CD14-positive monocyte (primary cell): ENCODE measurements at regions not wholly inside any gene's neighbourhood (a gene's known extent, or its start where the extent isn't known, plus 50 kb on each side); places are given as distances from the start of the nearest gene placed in this dataset.

ENCODE experiments used
- DNase-seq, 3 donors: peaks; one replicate each; pipeline ENCODE4 v3.0.0-alpha.2; 2011 to 2022
- H2AFZ ChIP-seq: 2 replicates; pipeline ENCODE4 v1.6.0; 2012; ENCODE audit warnings: mild to moderate bottlenecking, low read depth, low read length, inconsistent platforms; ENCODE audit not compliant: insufficient read depth, poor library complexity, severe bottlenecking
- H3K27ac ChIP-seq, 2 donors: 1 replicate in 1 of 2; 2 replicates in 1 of 2; pipeline ENCODE4 v1.5.1; 2012 to 2013; ENCODE audit warnings: low read length in 2 of 2, control low read depth in 1 of 2, inconsistent platforms in 1 of 2, low read depth in 1 of 2, mild to moderate bottlenecking in 1 of 2
- H3K27me3 ChIP-seq, 2 donors: one replicate each; pipeline versions ENCODE4 v1.6.0 to v1.6.1; 2011 to 2013; ENCODE audit warnings: low read length in 2 of 2; ENCODE audit not compliant: control insufficient read depth in 2 of 2, insufficient read depth in 2 of 2
- H3K36me3 ChIP-seq, 2 donors: replicated peaks in 1 of 2; 1 replicate in 1 of 2; 2 replicates in 1 of 2; pipeline versions ENCODE4 v1.5.1 to v1.6.1; 2012 to 2013; ENCODE audit warnings: low read length in 2 of 2, control low read depth in 1 of 2, inconsistent platforms in 1 of 2, mild to moderate bottlenecking in 1 of 2; ENCODE audit not compliant: insufficient read depth in 2 of 2, control insufficient read depth in 1 of 2
- H3K4me1 ChIP-seq, 2 donors: 1 replicate in 1 of 2; 2 replicates in 1 of 2; pipeline versions ENCODE4 v1.5.1 to v1.6.1; 2012 to 2013; ENCODE audit warnings: low read length in 2 of 2, control low read depth in 1 of 2, inconsistent platforms in 1 of 2, mild to moderate bottlenecking in 1 of 2, moderate library complexity in 1 of 2; ENCODE audit not compliant: insufficient read depth in 2 of 2, control insufficient read depth in 1 of 2
- H3K4me2 ChIP-seq: replicated peaks from 2 replicates; pipeline ENCODE3; 2012; ENCODE audit warnings: low read length, moderate library complexity, mild to moderate bottlenecking; ENCODE audit not compliant: poor library complexity, severe bottlenecking; ENCODE audit errors: extremely low read depth
- H3K4me3 ChIP-seq, 3 experiments: fragments of 200-600 bp in 1 of 3; sonication (generic) in 1 of 3; replicated peaks in 1 of 3; 1 replicate in 2 of 3; 2 replicates in 1 of 3; pipeline ENCODE4 v1.5.1; 2011 to 2013; ENCODE audit warnings: low read length in 3 of 3, mild to moderate bottlenecking in 3 of 3, control low read depth in 2 of 3, low read depth in 2 of 3, inconsistent platforms in 1 of 3, moderate library complexity in 1 of 3
- H3K79me2 ChIP-seq: 2 replicates; pipeline ENCODE4 v1.6.0; 2012; ENCODE audit warnings: mild to moderate bottlenecking, control low read depth, inconsistent platforms, low read length, moderate library complexity; ENCODE audit not compliant: insufficient read depth
- H3K9ac ChIP-seq: 2 replicates; pipeline ENCODE4 v1.6.0; 2017; ENCODE audit warnings: low read length, mild to moderate bottlenecking; ENCODE audit not compliant: insufficient read depth, poor library complexity, severe bottlenecking
- H3K9me3 ChIP-seq, 2 donors: replicated peaks in 1 of 2; 1 replicate in 1 of 2; 2 replicates in 1 of 2; pipeline versions ENCODE4 v1.5.1 to v1.6.1; 2012 to 2013; ENCODE audit warnings: low read length in 2 of 2, control low read depth in 1 of 2; ENCODE audit not compliant: control insufficient read depth in 1 of 2, insufficient read depth in 1 of 2
- H4K20me1 ChIP-seq: 2 replicates; pipeline ENCODE4 v1.6.0; 2012; ENCODE audit warnings: mild to moderate bottlenecking, low read length, control low read depth, moderate library complexity; ENCODE audit not compliant: insufficient read depth
- H3K27ac Mint-ChIP-seq, 7 donors: one replicate each; pipeline ENCODE4 v1.8.0; 2020; ENCODE audit warnings: mild to moderate bottlenecking in 7 of 7, mixed read lengths in 7 of 7, moderate library complexity in 6 of 7, inconsistent platforms in 2 of 7
- H3K27me3 Mint-ChIP-seq, 3 donors: one replicate each; pipeline ENCODE4 v1.8.0; 2021 to 2022; ENCODE audit warnings: low read depth in 3 of 3, mild to moderate bottlenecking in 3 of 3, mixed read lengths in 3 of 3, moderate library complexity in 3 of 3, inconsistent platforms in 1 of 3
- H3K36me3 Mint-ChIP-seq, 2 donors: one replicate each; pipeline ENCODE4 v1.8.0; 2020; ENCODE audit warnings: mixed read lengths in 2 of 2, inconsistent platforms in 1 of 2, mild to moderate bottlenecking in 1 of 2
- H3K4me1 Mint-ChIP-seq: one replicate; pipeline ENCODE4 v1.8.0; 2020; ENCODE audit warnings: mild to moderate bottlenecking, mixed read lengths
- H3K4me3 Mint-ChIP-seq, 2 donors: one replicate each; pipeline ENCODE4 v1.8.0; 2020; ENCODE audit warnings: mild to moderate bottlenecking in 2 of 2, mixed read lengths in 2 of 2, moderate library complexity in 1 of 2
- H3K9me3 Mint-ChIP-seq, 7 donors: one replicate each; pipeline ENCODE4 v1.8.0; 2020 to 2022; ENCODE audit warnings: mixed read lengths in 7 of 7, mild to moderate bottlenecking in 6 of 7, moderate library complexity in 6 of 7, inconsistent platforms in 2 of 7
- WGBS: methylation state at CpG from one replicate; pipeline ENCODE4 v1.1.5; 2013; ENCODE audit warnings: missing lambda C conversion rate; ENCODE audit not compliant: insufficient coverage; 5-methylcytosine and 5-hydroxymethylcytosine counted together
- intact Hi-C, 2 donors: fragments of 100-400 bp; cut with micrococcal nuclease; formaldehyde crosslinking; loops; one replicate each; pipeline versions ENCODE4 v1.15.0 to v1.15.1; 2023
- TF ChIP-seq, protein P1 (sequence below): fragments of 200-600 bp; IDR thresholded peaks from one replicate; pipeline ENCODE4 v1.8.0; 2022; ENCODE audit warnings: antibody characterized with exemption, mild to moderate bottlenecking

GRCh38 chr3:88918841-88919240 is 188.6 kb upstream of the EPHA3 start:
- H3K36me3 Mint-ChIP-seq: no peaks in the 10 kb centered on the region
- intact Hi-C loops: no loop called here
- H3K9ac ChIP-seq: no peak overlapping the region
- WGBS: no CpG with 5 or more reads among the region's 4 CpGs
- H3K4me1 ChIP-seq: no peaks in the 10 kb centered on the region
- H3K9me3 Mint-ChIP-seq: peaks cover 0 to 2% (median 0%) of the 10 kb centered on the region in 7 donors
- H3K36me3 ChIP-seq: no peaks in the 10 kb centered on the region
- no peak overlapping the region for H2AFZ ChIP-seq
- TF ChIP-seq, protein P1, sequence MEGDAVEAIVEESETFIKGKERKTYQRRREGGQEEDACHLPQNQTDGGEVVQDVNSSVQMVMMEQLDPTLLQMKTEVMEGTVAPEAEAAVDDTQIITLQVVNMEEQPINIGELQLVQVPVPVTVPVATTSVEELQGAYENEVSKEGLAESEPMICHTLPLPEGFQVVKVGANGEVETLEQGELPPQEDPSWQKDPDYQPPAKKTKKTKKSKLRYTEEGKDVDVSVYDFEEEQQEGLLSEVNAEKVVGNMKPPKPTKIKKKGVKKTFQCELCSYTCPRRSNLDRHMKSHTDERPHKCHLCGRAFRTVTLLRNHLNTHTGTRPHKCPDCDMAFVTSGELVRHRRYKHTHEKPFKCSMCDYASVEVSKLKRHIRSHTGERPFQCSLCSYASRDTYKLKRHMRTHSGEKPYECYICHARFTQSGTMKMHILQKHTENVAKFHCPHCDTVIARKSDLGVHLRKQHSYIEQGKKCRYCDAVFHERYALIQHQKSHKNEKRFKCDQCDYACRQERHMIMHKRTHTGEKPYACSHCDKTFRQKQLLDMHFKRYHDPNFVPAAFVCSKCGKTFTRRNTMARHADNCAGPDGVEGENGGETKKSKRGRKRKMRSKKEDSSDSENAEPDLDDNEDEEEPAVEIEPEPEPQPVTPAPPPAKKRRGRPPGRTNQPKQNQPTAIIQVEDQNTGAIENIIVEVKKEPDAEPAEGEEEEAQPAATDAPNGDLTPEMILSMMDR: no peak
- H3K4me3 ChIP-seq: no peak overlapping the region
- no peak for DNase-seq
- H3K79me2 ChIP-seq: no peaks in the 10 kb centered on the region
- H3K27ac Mint-ChIP-seq: no peak overlapping the region
- H3K27ac ChIP-seq: no peak overlapping the region
- H3K27me3 Mint-ChIP-seq: no peaks in the 10 kb centered on the region
- H3K9me3 ChIP-seq: no peaks in the 10 kb centered on the region
- H3K4me3 Mint-ChIP-seq: no peak overlapping the region
- no peaks in the 10 kb centered on the region for H3K27me3 ChIP-seq
- H3K4me2 ChIP-seq: no peak overlapping the region
- H4K20me1 ChIP-seq: no peaks in the 10 kb centered on the region
- H3K4me1 Mint-ChIP-seq: no peaks in the 10 kb centered on the region

- Mint-ChIP-seq H3K9me3 (no peaks in the 10 kb centered on the region), H3K36me3 (no peaks in the 10 kb centered on the region), H3K4me1 (no peaks in the 10 kb centered on the region), H3K27me3 (no peaks in the 10 kb centered on the region), H3K4me3 (no peak overlapping the region), H3K27ac (no peak overlapping the region)
- Histone ChIP-seq H3K79me2 (no peaks in the 10 kb centered on the region), H3K9me3 (no peaks in the 10 kb centered on the region), H3K4me1 (no peaks in the 10 kb centered on the region), H4K20me1 (no peaks in the 10 kb centered on the region), H3K4me2 (no peak overlapping the region), H3K9ac (no peak overlapping the region), H3K27me3 (no peaks in the 10 kb centered on the region), H2AFZ (no peak overlapping the region), H3K4me3 (no peak overlapping the region), H3K27ac (no peak overlapping the region), H3K36me3 (no peaks in the 10 kb centered on the region)
- intact Hi-C loops: no loop called here
- no peak for DNase-seq
- WGBS: no CpG with 5 or more reads among the region's 2 CpGs
- TF ChIP-seq, protein P1: no peak
These were observed 185.4 kb upstream of the EPHA3 start for GRCh38 chr3:88921986-88922385.
